SU-DHL-6 (cell line): ENCODE measurements at regions not wholly inside any gene's neighbourhood (a gene's known extent, or its start where the extent isn't known, plus 50 kb on each side); places are given as distances from the start of the nearest gene placed in this dataset.

Source experiments
- EZH2phosphoT487 ChIP-seq: fragments of 200-600 bp; sonication (generic), shearing (Covaris generic); conservative IDR thresholded peaks from 2 replicates; pipeline ENCODE4 v1.6.1; 2018; ENCODE audit warnings: mild to moderate bottlenecking, antibody characterized with exemption, low read length, moderate library complexity, mixed read lengths
- TF ChIP-seq, protein P1 (sequence below): fragments of 200-600 bp; sonication (generic); IDR thresholded peaks from one replicate; pipeline ENCODE4 v1.5.1; 2017; ENCODE audit warnings: antibody characterized with exemption, mild to moderate bottlenecking, low read length, moderate library complexity; ENCODE audit not compliant: insufficient read depth, poor library complexity, severe bottlenecking

DNA sequence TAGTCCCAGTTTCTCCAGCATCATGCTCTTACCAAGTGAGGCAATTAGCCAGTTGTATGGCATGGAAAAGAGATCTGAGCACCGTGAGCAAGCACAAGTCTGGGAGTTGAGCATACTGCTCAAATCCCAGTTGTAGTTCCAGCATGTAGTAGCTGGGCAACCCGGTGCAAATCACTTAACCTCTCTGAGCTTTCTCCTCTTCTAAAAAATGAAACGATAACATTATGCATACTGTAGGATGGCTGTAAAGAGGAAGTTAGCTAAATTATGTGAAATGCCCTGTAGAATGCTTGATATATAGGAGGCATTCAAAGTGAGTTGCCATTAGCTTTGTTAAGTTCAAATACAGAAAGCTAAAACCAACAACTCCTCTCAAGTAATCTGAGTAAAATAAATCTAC lies 164.0 kb upstream of the ZEB2 start:
- TF ChIP-seq, protein P1, sequence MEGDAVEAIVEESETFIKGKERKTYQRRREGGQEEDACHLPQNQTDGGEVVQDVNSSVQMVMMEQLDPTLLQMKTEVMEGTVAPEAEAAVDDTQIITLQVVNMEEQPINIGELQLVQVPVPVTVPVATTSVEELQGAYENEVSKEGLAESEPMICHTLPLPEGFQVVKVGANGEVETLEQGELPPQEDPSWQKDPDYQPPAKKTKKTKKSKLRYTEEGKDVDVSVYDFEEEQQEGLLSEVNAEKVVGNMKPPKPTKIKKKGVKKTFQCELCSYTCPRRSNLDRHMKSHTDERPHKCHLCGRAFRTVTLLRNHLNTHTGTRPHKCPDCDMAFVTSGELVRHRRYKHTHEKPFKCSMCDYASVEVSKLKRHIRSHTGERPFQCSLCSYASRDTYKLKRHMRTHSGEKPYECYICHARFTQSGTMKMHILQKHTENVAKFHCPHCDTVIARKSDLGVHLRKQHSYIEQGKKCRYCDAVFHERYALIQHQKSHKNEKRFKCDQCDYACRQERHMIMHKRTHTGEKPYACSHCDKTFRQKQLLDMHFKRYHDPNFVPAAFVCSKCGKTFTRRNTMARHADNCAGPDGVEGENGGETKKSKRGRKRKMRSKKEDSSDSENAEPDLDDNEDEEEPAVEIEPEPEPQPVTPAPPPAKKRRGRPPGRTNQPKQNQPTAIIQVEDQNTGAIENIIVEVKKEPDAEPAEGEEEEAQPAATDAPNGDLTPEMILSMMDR: no peak
- TF ChIP-seq EZH2phosphoT487: no peak
